ENCODE measurements at regions not wholly inside any gene's neighbourhood (a gene's known extent, or its start where the extent isn't known, plus 50 kb on each side); places are given as distances from the start of the nearest gene placed in this dataset.

DNA sequence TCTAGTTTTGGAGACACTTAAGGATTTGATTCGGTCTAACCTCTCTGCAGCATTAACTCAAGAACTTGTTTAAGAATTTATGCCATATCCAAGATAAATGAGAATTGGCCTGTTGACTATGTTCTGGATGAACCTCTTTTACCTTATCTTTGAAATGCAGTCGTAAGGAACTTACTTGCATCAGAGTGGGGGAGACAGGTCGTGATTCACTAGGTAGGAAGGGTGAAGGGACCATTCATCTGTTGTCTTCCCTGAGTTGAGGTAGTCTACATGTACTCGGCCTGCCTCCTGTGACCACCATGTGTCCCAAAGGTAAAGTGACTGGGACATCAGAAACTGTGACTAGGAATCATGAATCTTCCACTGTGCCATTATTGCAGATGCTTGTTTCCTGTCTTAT lies 248.0 kb upstream of the P2RY1 start:
- no peaks in the 10 kb centered on the region for H3K36me3 ChIP-seq
- intact Hi-C loops (cut with DNase I): loop anchor here in 1 of 10 donors (10.0 kb wide), 1 partner anchor 78 kb away; no protein-coding TSS in a partner anchor
- no peaks in the 10 kb centered on the region for H3K9me3 ChIP-seq
- no peaks in the 10 kb centered on the region for H3K27me3 ChIP-seq
- TF ChIP-seq, protein P1, sequence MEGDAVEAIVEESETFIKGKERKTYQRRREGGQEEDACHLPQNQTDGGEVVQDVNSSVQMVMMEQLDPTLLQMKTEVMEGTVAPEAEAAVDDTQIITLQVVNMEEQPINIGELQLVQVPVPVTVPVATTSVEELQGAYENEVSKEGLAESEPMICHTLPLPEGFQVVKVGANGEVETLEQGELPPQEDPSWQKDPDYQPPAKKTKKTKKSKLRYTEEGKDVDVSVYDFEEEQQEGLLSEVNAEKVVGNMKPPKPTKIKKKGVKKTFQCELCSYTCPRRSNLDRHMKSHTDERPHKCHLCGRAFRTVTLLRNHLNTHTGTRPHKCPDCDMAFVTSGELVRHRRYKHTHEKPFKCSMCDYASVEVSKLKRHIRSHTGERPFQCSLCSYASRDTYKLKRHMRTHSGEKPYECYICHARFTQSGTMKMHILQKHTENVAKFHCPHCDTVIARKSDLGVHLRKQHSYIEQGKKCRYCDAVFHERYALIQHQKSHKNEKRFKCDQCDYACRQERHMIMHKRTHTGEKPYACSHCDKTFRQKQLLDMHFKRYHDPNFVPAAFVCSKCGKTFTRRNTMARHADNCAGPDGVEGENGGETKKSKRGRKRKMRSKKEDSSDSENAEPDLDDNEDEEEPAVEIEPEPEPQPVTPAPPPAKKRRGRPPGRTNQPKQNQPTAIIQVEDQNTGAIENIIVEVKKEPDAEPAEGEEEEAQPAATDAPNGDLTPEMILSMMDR (IDR thresholded peaks at IDR 0.05): no peak
- DNase-seq (no peak), ATAC-seq (no peak)
- WGBS, 2 donors: 88 to 89% methylated on average over 4 of the region's 4 CpGs
- no peak overlapping the region for H3K27ac ChIP-seq
- no peak overlapping the region for H3K4me3 ChIP-seq
- H3K4me1 ChIP-seq: peaks cover 0 to 27% (median 6%) of the 10 kb centered on the region in 9 donors

- WGBS, 2 donors: 86 to 97% methylated on average over 1 of the region's 1 CpG
- ATAC-seq (no peak), DNase-seq (no peak)
- no peak overlapping the region for H3K27ac ChIP-seq
- intact Hi-C loops (cut with DNase I): loop anchor here in 1 of 10 donors (10.0 kb wide), 1 partner anchor 77 kb away; no protein-coding TSS in a partner anchor
- no peaks in the 10 kb centered on the region for H3K27me3 ChIP-seq
- no peak overlapping the region for H3K4me3 ChIP-seq
- TF ChIP-seq, protein P1 (IDR thresholded peaks at IDR 0.05): no peak
- H3K36me3 ChIP-seq: no peaks in the 10 kb centered on the region
- H3K9me3 ChIP-seq: no peaks in the 10 kb centered on the region
- peaks cover 0 to 28% (median 6%) of the 10 kb centered on the region in 9 donors for H3K4me1 ChIP-seq
Observed at GRCh38 chr3:152587861-152588260, 247.1 kb upstream of the P2RY1 start.

DNA sequence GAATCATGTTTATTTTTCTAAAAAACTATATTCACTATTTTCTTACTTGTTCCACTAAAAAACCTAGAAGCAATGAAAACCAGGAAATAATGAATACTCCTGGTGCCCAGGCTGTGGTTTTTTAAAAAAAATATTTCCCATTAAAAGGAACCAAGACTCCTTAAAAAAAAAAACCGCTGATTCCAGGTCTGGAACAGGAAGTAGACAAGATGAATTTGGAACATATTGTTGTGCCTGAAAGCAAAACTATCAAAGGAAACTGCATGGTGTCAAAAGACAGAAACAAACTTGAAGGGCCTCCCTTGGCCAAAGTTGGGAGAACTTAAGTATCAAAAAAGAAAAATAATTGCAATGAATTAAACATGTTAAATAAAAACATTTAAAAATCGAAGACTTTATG lies 245.3 kb upstream of the P2RY1 start:
- TF ChIP-seq, protein P1 (IDR thresholded peaks at IDR 0.05): no peak
- H3K9me3 ChIP-seq: no peaks in the 10 kb centered on the region
- 51 to 67% methylated on average over 2 of the region's 2 CpGs for WGBS, 2 donors
- DNase-seq: no peak
- no peaks in the 10 kb centered on the region for H3K27me3 ChIP-seq
- H3K4me3 ChIP-seq: no peak overlapping the region
- peak overlapping the region in 1 of 10 donors; percentile 27 for H3K27ac ChIP-seq
- intact Hi-C loops (cut with DNase I): loop anchor here in 1 of 10 donors (10.0 kb wide), 1 partner anchor 75 kb away; no protein-coding TSS in a partner anchor
- peaks cover 0 to 22% (median 6%) of the 10 kb centered on the region in 9 donors for H3K4me1 ChIP-seq
- peak in 2 of 8 donors; percentile 34 to 64 for ATAC-seq
- H3K36me3 ChIP-seq: no peaks in the 10 kb centered on the region

DNA sequence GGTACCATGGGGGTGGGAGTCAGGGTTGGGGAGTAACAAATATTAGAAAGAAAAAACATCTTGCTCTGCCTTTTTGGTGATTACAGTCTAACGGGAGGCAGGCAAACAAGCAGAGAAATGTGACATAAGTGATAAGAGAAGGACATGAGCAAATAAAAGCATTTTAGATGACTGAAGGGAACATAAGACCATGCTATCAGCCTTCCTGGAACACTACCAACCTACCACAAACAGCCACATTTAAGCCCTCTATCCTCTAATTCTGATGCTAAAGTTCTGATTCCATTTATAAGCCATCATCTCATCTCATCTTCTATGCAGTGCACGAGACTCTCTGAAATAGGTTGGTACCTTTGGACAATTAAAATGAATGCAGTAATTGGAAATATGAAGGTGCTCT lies 243.4 kb upstream of the P2RY1 start:
- Histone ChIP-seq H3K27me3 (no peaks in the 10 kb centered on the region), H3K4me1 (peaks cover 0 to 30% (median 19%) of the 10 kb centered on the region in 9 donors), H3K4me3 (no peak overlapping the region), H3K36me3 (no peaks in the 10 kb centered on the region), H3K9me3 (no peaks in the 10 kb centered on the region), H3K27ac (no peak overlapping the region)
- WGBS, 2 donors: 47 to 51% methylated on average over 2 of the region's 2 CpGs
- DNase-seq: no peak
- intact Hi-C loops (cut with DNase I): no loop called here
- TF ChIP-seq, protein P1 (IDR thresholded peaks at IDR 0.05): no peak
- ATAC-seq: no peak
